GM13976 (cell line): ENCODE measurements at regions not wholly inside any gene's neighbourhood (a gene's known extent, or its start where the extent isn't known, plus 50 kb on each side); places are given as distances from the start of the nearest gene placed in this dataset.

ENCODE experiments used
- DNase-seq: peaks from one replicate; pipeline ENCODE4 v3.0.0; 2012; ENCODE audit warnings: low spot score
- CTCF ChIP-seq: IDR thresholded peaks from 2 replicates; pipeline ENCODE4 v1.5.1; 2012; ENCODE audit warnings: borderline replicate concordance, mild to moderate bottlenecking; ENCODE audit not compliant: insufficient read depth; ENCODE audit errors: extremely low read depth, missing control alignments, control extremely low read depth
- in situ Hi-C: fragments of 300-500 bp; cut with MboI; formaldehyde crosslinking; loops from one replicate; pipeline ENCODE4 v1.12.0; 2022; ENCODE audit warnings: low sequenced_read_pairs, mixed read lengths, inconsistent platforms; ENCODE audit not compliant: unreplicated experiment

- in situ Hi-C loops: no loop called here
Measured at GRCh38 chr7:79828866-79829265, 305.8 kb upstream of the GNAI1 start.

GRCh38 chr7:79823246-79823951, 311.2 kb upstream of the GNAI1 start:
- DNase-seq: no peak
- in situ Hi-C loops: no loop called here
- TF ChIP-seq CTCF: no peak

More at GRCh38 chr7:79828866-79829265, 305.8 kb upstream of the GNAI1 start:
- no peak for DNase-seq
- no peak for TF ChIP-seq CTCF

- DNase-seq: no peak
- in situ Hi-C loops: no loop called here
- no peak for TF ChIP-seq CTCF
Measured at GRCh38 chr7:79822620-79823240, 311.9 kb upstream of the GNAI1 start.

GRCh38 chr7:79820387-79820786, 314.2 kb upstream of the GNAI1 start:
- TF ChIP-seq CTCF: no peak
- no peak for DNase-seq
- in situ Hi-C loops: no loop called here

- no peak for DNase-seq
- no peak for TF ChIP-seq CTCF
- in situ Hi-C loops: no loop called here
Measured at GRCh38 chr7:79810916-79811315, 323.7 kb upstream of the GNAI1 start.

GRCh38 chr7:79806161-79806734, 328.4 kb upstream of the GNAI1 start:
- TF ChIP-seq CTCF: no peak
- in situ Hi-C loops: no loop called here
- DNase-seq: no peak
